A549 (cell line): ENCODE measurements at regions not wholly inside any gene's neighbourhood (a gene's known extent, or its start where the extent isn't known, plus 50 kb on each side); places are given as distances from the start of the nearest gene placed in this dataset.

Source experiments
- ATAC-seq, 2 experiments: fragments of 200-7000 bp in 1 of 2; fragments of >200 bp in 1 of 2; cut with Nextera tagmentation in 1 of 2; cut with Tn5 transposase in 1 of 2; 3 replicates each; pipeline versions ENCODE4 v1.8.0 to v1.9.1; 2018 to 2020; ENCODE audit warnings: mild to moderate bottlenecking in 1 of 2, moderate library complexity in 1 of 2
- CTCF ChIA-PET: fragments of 300-600 bp; sonication (Branson Sonifier 250); formaldehyde crosslinking; extraction: SDS; loops from one replicate; lab custom pipeline; 2021; ENCODE audit warnings: antibody characterized with exemption, inconsistent platforms; lab: Yijun Ruan, JAX
- POLR2A ChIA-PET: fragments of 350-600 bp; formaldehyde crosslinking; extraction: SDS; loops from one replicate; lab custom pipeline; 2021; ENCODE audit warnings: antibody characterized with exemption, inconsistent platforms; lab: Yijun Ruan, JAX
- DNase-seq, 2 experiments: peaks; one replicate each; pipeline versions ENCODE4 v3.0.0 to v3.0.0-alpha.2; 2011 to 2016; ENCODE audit warnings: low read depth in 1 of 2, low spot score in 1 of 2
- FAIRE-seq: peaks from 2 replicates; lab custom pipeline; 2011; peaks lifted over from hg19 to GRCh38; lab: Jason Lieb, UNC
- H3K27ac ChIP-seq, 2 experiments: fragments of >200 bp; sonication (Bioruptor Twin); formaldehyde crosslinking; 3 replicates each; pipeline ENCODE4 v1.5.1; 2016 to 2017
- H3K4me1 ChIP-seq: fragments of >200 bp; sonication (Bioruptor Twin); formaldehyde crosslinking; 3 replicates; pipeline ENCODE4 v1.6.1; 2016
- H3K4me2 ChIP-seq: fragments of >200 bp; sonication (Bioruptor Twin); formaldehyde crosslinking; 3 replicates; pipeline ENCODE4 v1.6.1; 2016
- H3K4me3 ChIP-seq: fragments of >200 bp; sonication (Bioruptor Twin); formaldehyde crosslinking; 3 replicates; pipeline ENCODE4 v1.5.1; 2016
- H3K9me3 ChIP-seq: fragments of >200 bp; sonication (Bioruptor Twin); formaldehyde crosslinking; 3 replicates; pipeline ENCODE4 v1.6.1; 2016
- BCL3 ChIP-seq: fragments of >200 bp; sonication (Bioruptor Twin); formaldehyde crosslinking; IDR thresholded peaks from 3 replicates; pipeline ENCODE4 v1.6.1; 2016
- BHLHE40 ChIP-seq: IDR thresholded peaks from 2 replicates; pipeline ENCODE4 v1.6.1; 2012; ENCODE audit warnings: low read depth, low read length, inconsistent platforms
- CBX2 ChIP-seq: fragments of 200-600 bp; sonication (generic); IDR thresholded peaks from 2 replicates; pipeline ENCODE4 v1.6.1; 2016; ENCODE audit warnings: low read depth, mild to moderate bottlenecking, borderline replicate concordance
- CHD2 ChIP-seq: fragments of 150-350 bp; IDR thresholded peaks from 2 replicates; pipeline ENCODE4 v1.6.1; 2014; ENCODE audit warnings: low read length; ENCODE audit not compliant: partially characterized antibody
- CTCF ChIP-seq: fragments of >200 bp; sonication (Bioruptor Twin); formaldehyde crosslinking; IDR thresholded peaks from 3 replicates; pipeline ENCODE4 v1.5.1; 2016
- E2F6 ChIP-seq: IDR thresholded peaks from 2 replicates; pipeline ENCODE4 v1.6.1; 2012; ENCODE audit warnings: low read depth, borderline replicate concordance
- EHMT2 ChIP-seq: fragments of 200-600 bp; sonication (generic); IDR thresholded peaks from 2 replicates; pipeline ENCODE4 v1.6.1; 2016; ENCODE audit warnings: antibody characterized with exemption, low read depth, mild to moderate bottlenecking, moderate library complexity
- ESRRA ChIP-seq: fragments of 150-350 bp; IDR thresholded peaks from 2 replicates; pipeline ENCODE4 v1.6.1; 2014; ENCODE audit warnings: mild to moderate bottlenecking, low read length, borderline replicate concordance
- HES2 ChIP-seq: fragments of >200 bp; sonication (Bioruptor Twin); formaldehyde crosslinking; IDR thresholded peaks from 2 replicates; pipeline ENCODE4 v1.6.1; 2016
- HEYL ChIP-seq: fragments of 250-450 bp; sonication (Bioruptor Pico); IDR thresholded peaks from 2 replicates; pipeline ENCODE4 v1.8.0; 2021; ENCODE audit warnings: mild to moderate bottlenecking, moderate library complexity
- HOXB13 ChIP-seq: fragments of 250-450 bp; sonication (Bioruptor Pico); IDR thresholded peaks from 2 replicates; pipeline ENCODE4 v1.5.0; 2020; ENCODE audit warnings: low read depth, mild to moderate bottlenecking, moderate library complexity
- JUN ChIP-seq, 2 experiments: fragments of >200 bp; sonication (Bioruptor Twin); formaldehyde crosslinking; IDR thresholded peaks; 2 replicates in 1 of 2; 3 replicates in 1 of 2; pipeline ENCODE4 v1.6.1; 2016 to 2017
- JUNB ChIP-seq: fragments of >200 bp; sonication (Bioruptor Twin); formaldehyde crosslinking; IDR thresholded peaks from 2 replicates; pipeline ENCODE4 v1.6.1; 2016
- KDM1A ChIP-seq: fragments of 200-600 bp; sonication (generic); IDR thresholded peaks from 2 replicates; pipeline ENCODE4 v1.6.1; 2016; ENCODE audit warnings: low read depth, mild to moderate bottlenecking
- KDM5A ChIP-seq: fragments of 200-600 bp; sonication (generic); IDR thresholded peaks from 2 replicates; pipeline ENCODE4 v1.6.1; 2016; ENCODE audit warnings: antibody characterized with exemption, mild to moderate bottlenecking
- MAFK ChIP-seq: fragments of 450-650 bp; IDR thresholded peaks from 2 replicates; pipeline ENCODE4 v1.6.1; 2014; ENCODE audit not compliant: partially characterized antibody
- MYC ChIP-seq: IDR thresholded peaks from 2 replicates; pipeline ENCODE4 v1.6.1; 2012; ENCODE audit warnings: mild to moderate bottlenecking, inconsistent platforms, low read length, improper control_type of control experiment, borderline replicate concordance
- NR3C1 ChIP-seq: fragments of >200 bp; sonication (Bioruptor Twin); formaldehyde crosslinking; IDR thresholded peaks from 3 replicates; pipeline ENCODE4 v1.6.1; 2017
- POLR2AphosphoS2 ChIP-seq: conservative IDR thresholded peaks from 2 replicates; pipeline ENCODE4 v1.6.1; 2012; ENCODE audit warnings: low read length, improper control_type of control experiment, inconsistent platforms
- RAD21 ChIP-seq, 2 experiments: fragments of >200 bp in 1 of 2; sonication (Bioruptor Twin) in 1 of 2; formaldehyde crosslinking in 1 of 2; IDR thresholded peaks in 1 of 2; conservative IDR thresholded peaks in 1 of 2; 2 replicates in 1 of 2; 3 replicates in 1 of 2; pipeline ENCODE4 v1.6.1; 2012 to 2018; ENCODE audit warnings: inconsistent platforms in 1 of 2
- RCOR1 ChIP-seq: fragments of 150-350 bp; IDR thresholded peaks from 2 replicates; pipeline ENCODE4 v1.6.1; 2014; ENCODE audit warnings: antibody characterized with exemption, low read length, low read depth
- REST ChIP-seq: fragments of 200-600 bp; sonication (generic); IDR thresholded peaks from 2 replicates; pipeline ENCODE4 v1.6.1; 2016; ENCODE audit warnings: antibody characterized with exemption, mild to moderate bottlenecking, moderate library complexity
- RNF2 ChIP-seq: fragments of 200-600 bp; sonication (generic); IDR thresholded peaks from 2 replicates; pipeline ENCODE4 v1.6.1; 2016; ENCODE audit warnings: low read depth, mild to moderate bottlenecking, antibody characterized with exemption, moderate library complexity, borderline replicate concordance
- SREBF2 ChIP-seq: fragments of 450-650 bp; IDR thresholded peaks from 2 replicates; pipeline ENCODE4 v1.6.1; 2014; ENCODE audit warnings: mild to moderate bottlenecking, moderate library complexity
- TFCP2L1 ChIP-seq: fragments of 250-450 bp; sonication (Bioruptor Pico); IDR thresholded peaks from 2 replicates; pipeline ENCODE4 v1.5.0; 2021; ENCODE audit warnings: mild to moderate bottlenecking
- USF2 ChIP-seq: fragments of 450-650 bp; IDR thresholded peaks from 2 replicates; pipeline ENCODE4 v1.6.1; 2014; ENCODE audit warnings: antibody characterized with exemption
- ZNF302 ChIP-seq: fragments of 250-450 bp; sonication (Bioruptor Pico); IDR thresholded peaks from 2 replicates; pipeline ENCODE4 v1.9.0; 2021; ENCODE audit warnings: inconsistent platforms, mild to moderate bottlenecking, moderate library complexity
- ZSCAN20 ChIP-seq: fragments of 250-450 bp; sonication (Bioruptor Pico); IDR thresholded peaks from 2 replicates; pipeline ENCODE4 v1.8.0; 2022; ENCODE audit warnings: mild to moderate bottlenecking, moderate library complexity
- WGBS: methylation state at CpG from one replicate; pipeline ENCODE4 v1.1.6; 2017; ENCODE audit errors: missing lambda C conversion rate; 5-methylcytosine and 5-hydroxymethylcytosine counted together

- no peak overlapping the region for H3K4me2 ChIP-seq
- TF ChIP-seq ESRRA (no peak), ZSCAN20 (CRISPR knock-in tag) (no peak), POLR2AphosphoS2 (no peak), KDM5A (no peak), MYC (no peak), EHMT2 (no peak), NR3C1 (no peak), CTCF (no peak), SREBF2 (no peak), JUN (IDR thresholded peaks at IDR 0.05) (no peak), USF2 (no peak), HEYL (no peak), CBX2 (no peak)
- DNase-seq (no peak), FAIRE-seq (no peak), ATAC-seq (no peak)
- WGBS = 4% methylated on average over 1 of the region's 1 CpG
- CTCF ChIA-PET = no interaction called here
- H3K4me1 ChIP-seq = no peaks in the 10 kb centered on the region
- no peaks in the 10 kb centered on the region for H3K9me3 ChIP-seq
- H3K27ac ChIP-seq = no peak overlapping the region
- POLR2A ChIA-PET = no interaction called here
- H3K4me3 ChIP-seq = no peak overlapping the region
Measured at GRCh38 chr11:122002926-122003325, 113.1 kb downstream of the BLID start.

GRCh38 chr11:122002047-122002446 is 114.0 kb downstream of the BLID start:
- DNase-seq = no peak
- no peaks in the 10 kb centered on the region for H3K4me1 ChIP-seq
- POLR2A ChIA-PET = no interaction called here
- CTCF ChIA-PET = no interaction called here
- no peak overlapping the region for H3K4me3 ChIP-seq
- FAIRE-seq = no peak
- no peaks in the 10 kb centered on the region for H3K9me3 ChIP-seq
- no peak overlapping the region for H3K4me2 ChIP-seq
- no peak for ATAC-seq
- 71% methylated on average over 1 of the region's 1 CpG for WGBS
- TF ChIP-seq HES2 (no peak), RNF2 (no peak), BCL3 (no peak), CHD2 (no peak), ZSCAN20 (CRISPR knock-in tag) (no peak), JUNB (no peak), ZNF302 (CRISPR knock-in tag) (no peak), KDM1A (no peak), RCOR1 (no peak), TFCP2L1 (CRISPR knock-in tag) (no peak), HOXB13 (no peak), REST (no peak), SREBF2 (no peak), ESRRA (no peak), RAD21 (conservative IDR thresholded peaks at IDR 0.05 in 1 of 2, IDR thresholded peaks at IDR 0.05 in 1 of 2) (no peak), NR3C1 (no peak), E2F6 (no peak), MAFK (no peak), POLR2AphosphoS2 (no peak), BHLHE40 (no peak)
- TF ChIP-seq, all 56 proteins: peak for 0
- H3K27ac ChIP-seq = no peak overlapping the region
